Raji (cell line): ENCODE measurements at regions not wholly inside any gene's neighbourhood (a gene's known extent, or its start where the extent isn't known, plus 50 kb on each side); places are given as distances from the start of the nearest gene placed in this dataset.

Source experiments
- POLR2A ChIP-seq: IDR thresholded peaks from 2 replicates; pipeline ENCODE4 v1.6.1; 2011; ENCODE audit warnings: low read depth, low read length, control low read depth; ENCODE audit not compliant: insufficient read depth

DNA sequence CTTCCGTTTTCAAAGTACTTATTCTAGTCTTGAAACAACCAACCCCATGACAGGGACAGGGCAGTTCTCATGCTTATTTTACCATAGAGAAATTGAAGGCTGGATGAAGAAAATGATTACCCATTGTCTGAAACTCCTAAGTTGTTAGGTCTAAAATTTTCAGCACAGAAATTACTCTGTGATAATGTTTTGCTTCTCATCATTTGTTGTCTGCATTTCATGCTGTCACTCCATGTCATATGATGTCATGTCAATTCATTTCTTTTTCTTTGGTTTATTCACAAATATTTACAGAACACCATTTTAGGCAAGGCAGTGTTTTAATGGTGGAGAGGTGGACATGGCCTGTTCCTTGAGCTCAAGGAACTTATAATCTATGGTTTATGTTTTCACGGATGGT lies 98.2 kb upstream of the RASGRP1 start:
- no peak for TF ChIP-seq POLR2A

- no peak for TF ChIP-seq POLR2A
Observed at GRCh38 chr15:38665586-38666305, 101.1 kb upstream of the RASGRP1 start.

- TF ChIP-seq POLR2A: no peak
Observed at GRCh38 chr15:38666865-38667510, 102.4 kb upstream of the RASGRP1 start.

DNA sequence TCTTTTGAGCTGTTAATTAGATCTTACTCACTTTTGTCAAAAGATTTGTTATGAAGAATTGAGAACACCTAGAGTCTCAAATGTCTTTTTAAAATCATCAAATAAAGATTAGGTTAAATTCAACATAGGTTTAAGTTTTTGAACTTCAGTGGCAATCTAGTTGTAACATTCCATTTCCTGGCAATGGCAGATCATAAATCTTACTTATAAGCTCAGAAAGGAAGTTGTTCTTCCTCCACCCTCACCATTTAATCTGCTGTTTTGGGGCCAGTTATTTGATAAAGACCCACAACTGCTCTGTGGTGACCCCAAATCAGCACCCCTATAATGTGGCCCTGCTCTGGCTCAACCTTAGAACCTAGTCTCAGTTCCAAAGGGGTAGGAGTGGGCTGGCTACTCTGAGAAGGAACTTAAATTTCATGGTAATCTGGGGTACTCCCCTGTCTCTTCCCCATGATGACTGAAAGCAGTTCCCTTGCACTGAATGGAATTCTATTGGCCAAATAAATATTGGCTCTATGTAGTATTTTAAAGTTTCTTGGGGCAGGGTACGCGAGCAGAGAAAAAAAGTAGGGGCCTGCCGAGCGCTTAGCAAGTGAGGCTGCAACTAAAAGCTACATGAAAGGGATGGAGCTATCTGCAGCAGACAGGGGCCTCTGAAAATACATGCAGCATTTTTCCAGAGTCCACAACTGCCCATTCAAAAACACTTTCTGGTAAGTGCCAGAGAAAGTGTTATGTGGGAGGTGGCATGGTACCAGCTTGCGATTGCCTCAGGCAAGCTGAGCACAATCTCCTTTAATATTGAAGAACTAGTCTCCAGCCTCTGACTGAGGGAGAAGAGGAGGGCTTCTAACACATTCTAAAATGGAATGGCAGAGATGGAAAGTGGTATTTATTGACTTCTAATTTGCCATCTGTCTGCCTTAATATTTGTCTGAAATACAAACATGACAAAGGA lies 103.6 kb upstream of the RASGRP1 start:
- TF ChIP-seq POLR2A: no peak

DNA sequence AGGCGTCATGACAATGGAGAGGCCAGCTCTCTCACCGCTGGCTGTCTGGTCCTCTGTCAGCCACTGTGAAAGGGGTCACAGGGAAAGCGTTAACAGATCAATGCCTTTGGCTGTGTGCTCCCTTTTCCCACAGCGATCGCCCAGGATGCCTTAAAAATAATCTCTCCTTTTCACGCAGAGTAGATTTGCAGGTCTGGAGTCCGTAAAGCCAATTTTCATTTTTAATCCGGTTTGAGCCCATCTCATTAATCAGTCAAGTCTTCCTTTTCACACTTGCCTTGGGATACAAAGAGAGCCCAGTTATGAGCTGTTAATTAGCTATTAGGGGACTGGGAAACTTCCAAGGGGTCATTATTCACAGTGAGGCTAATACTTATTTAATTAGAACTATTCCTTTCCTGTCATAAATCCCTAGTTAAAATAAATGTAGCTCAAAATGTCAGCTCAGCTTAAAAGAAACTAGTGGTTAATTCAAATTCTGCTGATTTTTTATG lies 104.3 kb upstream of the RASGRP1 start:
- no peak for TF ChIP-seq POLR2A

DNA sequence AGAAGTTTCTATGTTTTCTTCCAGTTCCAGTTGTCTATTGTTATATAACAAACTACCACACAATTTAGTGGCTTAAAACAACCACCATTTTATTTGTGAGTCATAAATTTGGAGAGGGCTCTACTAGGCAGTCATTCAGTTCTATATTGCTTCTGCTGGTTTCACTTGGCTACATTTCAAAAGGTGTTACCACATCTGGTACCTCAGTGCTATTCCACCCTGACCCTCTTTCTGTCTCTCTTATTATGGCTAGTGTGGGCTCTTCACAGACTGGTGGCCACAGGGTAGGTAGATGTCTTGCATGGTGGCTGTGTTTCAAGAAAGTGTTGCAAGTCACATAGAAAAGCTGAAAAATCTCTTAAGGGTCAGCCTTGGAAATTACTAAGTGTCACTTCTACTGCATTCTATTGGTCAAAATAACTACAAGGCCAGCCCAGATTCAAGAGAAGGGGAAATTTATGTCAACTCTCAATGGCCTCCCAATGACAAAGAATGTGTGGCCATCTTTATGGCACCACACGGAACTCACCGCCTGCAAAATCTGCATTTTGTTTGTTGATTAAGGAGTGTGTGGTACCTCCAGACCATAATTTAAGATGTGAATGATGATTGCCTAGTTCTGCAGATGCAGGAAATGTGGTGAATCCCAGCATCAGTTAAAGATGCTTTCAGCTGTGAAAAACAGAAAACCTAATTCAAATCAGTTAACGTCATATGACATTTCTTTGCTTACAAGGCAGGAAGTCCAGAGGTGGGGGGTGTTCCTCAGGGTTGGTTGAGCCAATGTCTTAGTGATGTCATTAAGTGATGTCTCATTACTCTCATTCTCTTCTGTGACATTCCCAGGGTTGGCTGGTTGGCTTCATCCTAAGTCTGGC lies 105.8 kb upstream of the RASGRP1 start:
- TF ChIP-seq POLR2A: peak; percentile 53

DNA sequence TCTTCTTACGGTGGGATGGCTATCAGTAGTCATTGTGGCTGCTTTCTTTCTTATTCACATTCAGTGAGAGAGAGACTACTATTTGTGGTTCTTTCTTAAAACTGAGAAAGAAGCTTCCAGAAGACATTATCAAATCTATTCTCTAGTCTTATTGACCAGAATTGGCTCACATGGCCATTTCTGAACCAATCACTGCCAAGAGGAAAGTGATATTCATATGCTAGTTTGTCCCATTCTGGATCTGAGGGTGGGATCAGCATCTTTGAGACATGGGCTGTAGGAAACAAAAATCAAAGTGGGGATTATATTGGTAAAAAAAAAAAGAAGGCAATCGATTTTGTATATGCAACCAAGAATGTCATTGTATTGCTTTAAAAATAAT lies 106.4 kb upstream of the RASGRP1 start:
- TF ChIP-seq POLR2A: no peak; the same call in 1 of the 2 replicates

DNA sequence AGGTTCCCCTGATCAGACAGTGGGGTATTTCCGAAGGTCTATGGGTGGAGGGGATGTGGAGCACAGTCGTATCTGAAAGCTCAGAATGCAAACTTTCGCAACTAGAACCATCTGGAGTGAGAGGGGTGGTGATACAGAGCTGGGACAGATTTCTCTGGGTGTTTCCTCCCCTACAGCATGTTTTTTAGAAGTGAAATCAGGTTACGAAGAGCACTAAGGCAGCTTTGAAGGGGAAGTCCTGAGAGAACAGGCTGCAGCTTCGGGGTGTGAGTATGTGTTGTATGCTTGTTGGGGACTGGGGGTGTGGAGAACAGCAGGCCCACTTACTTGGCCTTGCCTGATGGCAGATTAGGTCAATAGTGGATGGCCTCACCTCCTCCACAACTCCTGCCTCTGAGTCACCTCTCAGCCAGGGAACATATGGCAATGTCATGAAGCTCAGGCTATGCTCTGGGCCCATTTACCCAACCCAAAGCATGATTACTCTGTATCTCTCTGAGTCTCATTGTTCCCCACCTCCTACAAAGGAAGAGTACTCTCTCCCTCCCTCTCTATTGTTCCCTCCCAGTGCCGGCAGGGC lies 107.2 kb upstream of the RASGRP1 start:
- TF ChIP-seq POLR2A: peak; percentile 55; the same call in 1 of the 2 replicates

DNA sequence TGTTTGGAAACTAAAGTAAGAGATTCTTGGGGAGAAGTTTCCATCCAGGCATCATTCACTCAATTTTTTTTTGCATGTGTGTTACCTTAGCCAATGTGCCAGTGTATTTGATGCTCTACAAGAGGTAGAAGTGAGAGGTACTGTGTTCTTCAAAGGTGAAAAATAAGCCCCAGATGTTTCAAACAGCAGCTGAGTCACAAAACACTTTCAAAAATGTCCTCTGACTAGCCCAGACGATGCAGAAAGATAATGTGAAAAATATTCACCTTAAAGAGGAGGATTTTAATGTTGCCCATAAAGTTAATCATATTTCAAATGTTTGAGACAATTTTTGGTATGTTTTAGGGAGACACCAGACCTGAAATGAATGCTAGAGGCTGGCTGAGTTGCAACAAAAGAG lies 107.7 kb upstream of the RASGRP1 start:
- TF ChIP-seq POLR2A: no peak

DNA sequence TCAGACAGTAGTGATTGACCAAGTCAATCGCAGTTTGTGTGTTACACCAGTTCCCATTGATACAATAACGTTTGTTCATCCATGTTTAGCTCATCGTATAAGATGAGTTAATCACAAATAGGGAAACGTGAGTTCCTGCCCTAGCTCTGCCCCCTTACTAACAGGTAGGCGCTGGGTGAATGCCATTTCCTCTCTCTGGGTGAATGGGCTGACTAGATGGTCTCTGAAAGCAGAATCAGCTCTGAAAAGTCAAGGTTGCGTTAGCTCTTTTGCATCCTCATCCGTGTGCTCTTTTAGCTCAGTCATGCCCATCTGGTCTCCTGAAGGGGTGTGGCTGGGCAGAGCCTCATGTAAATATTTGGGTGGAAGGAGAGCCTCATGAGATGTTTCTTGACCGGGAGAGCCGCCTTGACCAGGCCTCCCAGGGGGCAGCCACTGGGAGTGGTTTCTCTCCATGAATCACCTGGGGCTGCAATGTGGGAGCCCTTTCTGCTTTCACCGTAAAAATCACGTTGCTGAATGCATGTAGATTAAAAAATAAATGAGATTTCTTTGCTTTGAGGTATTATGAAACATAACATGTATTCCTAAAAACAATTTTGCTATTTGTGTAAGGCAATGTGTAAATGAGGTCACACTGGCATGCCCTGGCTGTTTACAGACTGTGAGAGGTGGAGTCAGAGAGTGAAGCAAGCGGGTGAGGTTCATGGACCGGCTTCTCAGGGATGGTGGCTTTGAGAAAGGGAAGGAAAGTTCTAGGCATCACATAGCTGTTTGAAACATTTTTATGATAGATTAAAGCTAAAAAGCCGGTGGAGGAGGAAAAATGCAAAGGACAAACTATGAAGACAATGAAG lies 108.4 kb upstream of the RASGRP1 start:
- TF ChIP-seq POLR2A: peak; percentile 70

DNA sequence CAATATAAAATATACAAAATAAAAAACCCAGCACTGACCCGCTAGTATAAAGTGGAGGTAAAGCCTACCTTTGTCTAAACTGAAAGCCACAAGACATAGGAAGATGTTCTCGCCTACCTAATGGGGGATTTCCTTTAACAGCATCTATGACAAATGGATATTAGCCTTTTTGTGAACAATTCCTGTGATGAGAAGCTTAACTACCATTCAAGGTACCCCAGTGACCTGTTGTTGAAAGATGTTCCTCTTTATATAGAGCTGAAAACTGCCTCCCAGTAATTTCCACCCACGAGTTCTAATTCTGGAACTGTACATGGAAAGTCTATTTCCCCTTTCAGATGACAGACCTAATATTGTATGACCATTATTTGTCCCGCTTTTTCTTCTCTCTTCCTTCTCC lies 109.8 kb upstream of the RASGRP1 start:
- TF ChIP-seq POLR2A: no peak

DNA sequence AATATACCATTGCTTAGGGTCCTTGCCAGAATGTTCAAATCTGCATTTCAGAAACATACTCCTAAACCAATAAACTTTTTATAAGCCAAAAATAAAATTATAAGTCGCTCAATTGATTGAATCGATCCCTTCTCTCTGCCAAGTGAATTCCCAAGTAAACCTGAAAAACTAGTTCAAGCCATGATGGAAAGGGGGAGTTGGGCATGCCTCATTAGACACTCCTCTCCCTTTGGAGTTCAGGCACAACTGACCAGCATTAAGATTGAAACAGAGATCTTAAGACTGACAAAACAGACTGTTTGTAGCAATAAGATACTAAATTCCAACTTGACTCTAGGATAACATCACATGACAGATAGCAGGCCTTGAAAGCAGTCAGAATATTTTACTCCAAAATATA lies 113.7 kb upstream of the RASGRP1 start:
- TF ChIP-seq POLR2A: no peak

DNA sequence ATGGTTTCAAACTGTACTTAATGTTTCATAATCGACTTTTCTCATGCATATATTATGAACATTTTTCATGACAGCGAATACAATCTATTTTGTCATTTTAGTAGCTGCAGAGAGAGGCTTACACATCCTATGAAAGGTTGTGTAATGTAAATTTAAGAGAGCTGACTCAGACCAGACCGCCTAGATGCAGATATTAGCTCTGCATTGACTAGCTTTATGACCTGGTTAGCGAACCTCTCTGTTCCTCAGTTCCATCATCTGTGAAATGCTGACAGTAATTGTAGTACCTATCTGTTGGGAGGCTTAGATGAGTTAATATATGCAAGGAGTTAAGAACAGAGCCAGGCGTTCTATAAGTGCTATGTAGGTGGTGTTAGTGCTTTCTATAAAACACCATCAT lies 116.2 kb upstream of the RASGRP1 start:
- TF ChIP-seq POLR2A: no peak
